Osteocyte (in vitro differentiated cells): ENCODE measurements at regions not wholly inside any gene's neighbourhood (a gene's known extent, or its start where the extent isn't known, plus 50 kb on each side); places are given as distances from the start of the nearest gene placed in this dataset.

Source experiments
- DNase-seq: peaks from one replicate; pipeline ENCODE4 v3.0.0; 2021; ENCODE audit warnings: mixed read lengths; ENCODE audit not compliant: unreplicated experiment; ENCODE audit errors: extremely low spot score
- H3K27ac Mint-ChIP-seq: one replicate; pipeline ENCODE4 v1.8.0; 2021; ENCODE audit warnings: mild to moderate bottlenecking, mixed read lengths; ENCODE audit not compliant: unreplicated experiment
- H3K27me3 Mint-ChIP-seq: one replicate; pipeline ENCODE4 v1.8.0; 2021; ENCODE audit warnings: mixed read lengths; ENCODE audit not compliant: unreplicated experiment
- H3K36me3 Mint-ChIP-seq: one replicate; pipeline ENCODE4 v1.8.0; 2021; ENCODE audit warnings: mixed read lengths; ENCODE audit not compliant: unreplicated experiment
- H3K4me1 Mint-ChIP-seq: one replicate; pipeline ENCODE4 v1.8.0; 2021; ENCODE audit warnings: mixed read lengths; ENCODE audit not compliant: unreplicated experiment
- H3K4me3 Mint-ChIP-seq: one replicate; pipeline ENCODE4 v1.8.0; 2021; ENCODE audit warnings: mild to moderate bottlenecking, moderate library complexity, mixed read lengths; ENCODE audit not compliant: unreplicated experiment
- H3K9me3 Mint-ChIP-seq: one replicate; pipeline ENCODE4 v1.8.0; 2021; ENCODE audit warnings: mixed read lengths; ENCODE audit not compliant: unreplicated experiment
- CTCF ChIP-seq: fragments of 200-600 bp; sonication (generic); IDR thresholded peaks from 2 replicates; pipeline ENCODE4 v1.5.0; 2021; ENCODE audit warnings: antibody characterized with exemption, mild to moderate bottlenecking, moderate library complexity

- H3K27me3 Mint-ChIP-seq = no peaks in the 10 kb centered on the region
- H3K4me3 Mint-ChIP-seq = no peak overlapping the region
- DNase-seq = no peak
- TF ChIP-seq CTCF = no peak
- H3K27ac Mint-ChIP-seq = no peak overlapping the region
- no peaks in the 10 kb centered on the region for H3K4me1 Mint-ChIP-seq
- H3K9me3 Mint-ChIP-seq = peaks cover 7% of the 10 kb centered on the region
- no peaks in the 10 kb centered on the region for H3K36me3 Mint-ChIP-seq
Measured at GRCh38 chrX:28225513-28225912, 244.3 kb upstream of the DCAF8L1 start.

GRCh38 chrX:28223991-28224390 is 242.7 kb upstream of the DCAF8L1 start:
- TF ChIP-seq CTCF = no peak
- no peak overlapping the region for H3K27ac Mint-ChIP-seq
- H3K36me3 Mint-ChIP-seq = no peaks in the 10 kb centered on the region
- H3K4me3 Mint-ChIP-seq = no peak overlapping the region
- no peaks in the 10 kb centered on the region for H3K4me1 Mint-ChIP-seq
- H3K9me3 Mint-ChIP-seq = peaks cover 7% of the 10 kb centered on the region
- H3K27me3 Mint-ChIP-seq = no peaks in the 10 kb centered on the region
- no peak for DNase-seq

GRCh38 chrX:28223469-28223868 is 242.2 kb upstream of the DCAF8L1 start:
- no peak for DNase-seq
- no peak for TF ChIP-seq CTCF
- Mint-ChIP-seq H3K36me3 (no peaks in the 10 kb centered on the region), H3K4me3 (no peak overlapping the region), H3K9me3 (peaks cover 3% of the 10 kb centered on the region), H3K4me1 (no peaks in the 10 kb centered on the region), H3K27ac (no peak overlapping the region), H3K27me3 (no peaks in the 10 kb centered on the region)

GRCh38 chrX:28205905-28206304 is 224.7 kb upstream of the DCAF8L1 start:
- Mint-ChIP-seq H3K9me3 (no peaks in the 10 kb centered on the region), H3K27ac (no peak overlapping the region)

GRCh38 chrX:28205126-28205525 is 223.9 kb upstream of the DCAF8L1 start:
- no peak overlapping the region for H3K27ac Mint-ChIP-seq
- no peak for TF ChIP-seq CTCF
- H3K36me3 Mint-ChIP-seq = no peaks in the 10 kb centered on the region
- H3K9me3 Mint-ChIP-seq = no peaks in the 10 kb centered on the region
- H3K27me3 Mint-ChIP-seq = peaks cover 2% of the 10 kb centered on the region
- no peak for DNase-seq
- peaks cover 3% of the 10 kb centered on the region for H3K4me1 Mint-ChIP-seq
- H3K4me3 Mint-ChIP-seq = no peak overlapping the region

More at GRCh38 chrX:28205905-28206304, 224.7 kb upstream of the DCAF8L1 start:
- Mint-ChIP-seq H3K4me3 (no peak overlapping the region), H3K36me3 (no peaks in the 10 kb centered on the region), H3K4me1 (peaks cover 3% of the 10 kb centered on the region), H3K27me3 (peaks cover 2% of the 10 kb centered on the region)
- no peak for DNase-seq
- TF ChIP-seq CTCF = no peak
